SU-DHL-6 (cell line): ENCODE measurements at regions not wholly inside any gene's neighbourhood (a gene's known extent, or its start where the extent isn't known, plus 50 kb on each side); places are given as distances from the start of the nearest gene placed in this dataset.

Source experiments
- CTCF ChIP-seq: fragments of 200-600 bp; sonication (generic); IDR thresholded peaks from one replicate; pipeline ENCODE4 v1.5.1; 2017; ENCODE audit warnings: antibody characterized with exemption, mild to moderate bottlenecking, low read length, moderate library complexity; ENCODE audit not compliant: insufficient read depth, poor library complexity, severe bottlenecking
- EZH2phosphoT487 ChIP-seq: fragments of 200-600 bp; sonication (generic), shearing (Covaris generic); conservative IDR thresholded peaks from 2 replicates; pipeline ENCODE4 v1.6.1; 2018; ENCODE audit warnings: mild to moderate bottlenecking, antibody characterized with exemption, low read length, moderate library complexity, mixed read lengths

- TF ChIP-seq CTCF (no peak), EZH2phosphoT487 (no peak)
Observed at GRCh38 chr3:24845524-24846155, 351.0 kb upstream of the THRB start.
